ENCODE measurements at regions not wholly inside any gene's neighbourhood (a gene's known extent, or its start where the extent isn't known, plus 50 kb on each side); places are given as distances from the start of the nearest gene placed in this dataset.

GRCh38 chr4:81604683-81605218 lies 133.0 kb upstream of the RASGEF1B start:
- TF ChIP-seq CTCF (conservative IDR thresholded peaks at IDR 0.05), result no peak

GRCh38 chr4:81602854-81603253 lies 131.1 kb upstream of the RASGEF1B start:
- no peak overlapping the region for H3K27ac ChIP-seq
- no peak for TF ChIP-seq CTCF (conservative IDR thresholded peaks at IDR 0.05)

More at GRCh38 chr4:81604683-81605218, 133.0 kb upstream of the RASGEF1B start:
- H3K27ac ChIP-seq, result no peak overlapping the region

GRCh38 chr4:81601358-81601694 lies 129.6 kb upstream of the RASGEF1B start:
- H3K27ac ChIP-seq, result no peak overlapping the region; the same call in 1 of the 2 replicates
- TF ChIP-seq CTCF (conservative IDR thresholded peaks at IDR 0.05), result no peak; the same call in 1 of the 2 replicates

GRCh38 chr4:81600520-81601357 lies 129.0 kb upstream of the RASGEF1B start:
- no peak for TF ChIP-seq CTCF (conservative IDR thresholded peaks at IDR 0.05)
- H3K27ac ChIP-seq, result no peak overlapping the region; the same call in 1 of the 2 replicates

GRCh38 chr4:81599742-81600380 lies 128.2 kb upstream of the RASGEF1B start:
- no peak for TF ChIP-seq CTCF (conservative IDR thresholded peaks at IDR 0.05)
- no peak overlapping the region for H3K27ac ChIP-seq

- no peak for TF ChIP-seq CTCF (conservative IDR thresholded peaks at IDR 0.05)
- H3K27ac ChIP-seq, result peak overlapping the region; percentile 7
These were observed 124.3 kb upstream of the RASGEF1B start for GRCh38 chr4:81595798-81596610.

GRCh38 chr4:81595287-81595686 lies 123.6 kb upstream of the RASGEF1B start:
- peak overlapping the region; percentile 7; the same call in 1 of the 2 replicates for H3K27ac ChIP-seq
- no peak for TF ChIP-seq CTCF (conservative IDR thresholded peaks at IDR 0.05)

All from VCaP (cell line).